GM18873 (cell line): ENCODE measurements at regions not wholly inside any gene's neighbourhood (a gene's known extent, or its start where the extent isn't known, plus 50 kb on each side); places are given as distances from the start of the nearest gene placed in this dataset.

Source experiments
- ATAC-seq: cut with Tn5 transposase; IDR thresholded peaks from one replicate; pipeline ENCODE4 v1.9.1; 2021; ENCODE audit warnings: mild to moderate bottlenecking, moderate library complexity, moderate number of reproducible peaks; ENCODE audit not compliant: unreplicated experiment, low FRiP score

DNA sequence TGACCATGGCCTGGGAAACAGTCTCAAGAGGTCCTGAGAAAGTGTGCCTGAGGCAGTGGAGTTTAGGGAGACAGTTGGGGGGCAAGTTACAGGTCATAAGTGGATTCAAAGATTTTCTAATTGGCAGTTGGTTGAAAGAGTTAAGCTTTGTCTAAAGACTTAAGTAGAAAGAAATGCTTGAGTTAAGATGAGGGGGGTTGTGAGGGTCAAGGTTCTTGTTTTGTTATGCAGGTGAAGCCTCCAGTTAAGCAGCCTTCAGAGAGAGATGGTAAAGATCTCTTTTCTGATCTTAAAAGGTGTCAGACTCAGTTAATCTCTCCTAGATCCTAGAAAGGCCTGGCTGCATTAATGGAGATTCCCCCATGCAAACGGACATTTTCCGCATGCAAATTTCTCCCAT is 356.3 kb upstream of the C2CD4B start:
- ATAC-seq = no peak

DNA sequence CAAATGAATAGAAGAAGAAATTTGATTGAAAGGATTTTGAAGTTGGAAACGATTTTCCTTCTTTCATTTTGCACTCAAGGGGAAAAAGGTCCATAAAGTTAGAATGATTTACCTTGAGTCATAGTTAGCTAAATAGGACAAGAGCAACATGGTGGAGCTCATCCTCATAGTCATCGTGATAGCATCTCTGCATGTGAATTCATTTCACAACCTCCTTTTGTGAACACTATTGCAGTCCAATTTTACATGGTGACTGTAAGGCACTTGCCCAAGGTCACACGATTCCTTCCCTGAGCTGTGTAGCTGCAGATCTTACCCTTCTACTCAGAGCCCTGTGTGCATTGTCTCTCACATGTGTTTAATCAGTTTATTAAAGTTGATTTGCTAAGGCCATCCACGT is 359.8 kb upstream of the C2CD4B start:
- ATAC-seq = no peak

DNA sequence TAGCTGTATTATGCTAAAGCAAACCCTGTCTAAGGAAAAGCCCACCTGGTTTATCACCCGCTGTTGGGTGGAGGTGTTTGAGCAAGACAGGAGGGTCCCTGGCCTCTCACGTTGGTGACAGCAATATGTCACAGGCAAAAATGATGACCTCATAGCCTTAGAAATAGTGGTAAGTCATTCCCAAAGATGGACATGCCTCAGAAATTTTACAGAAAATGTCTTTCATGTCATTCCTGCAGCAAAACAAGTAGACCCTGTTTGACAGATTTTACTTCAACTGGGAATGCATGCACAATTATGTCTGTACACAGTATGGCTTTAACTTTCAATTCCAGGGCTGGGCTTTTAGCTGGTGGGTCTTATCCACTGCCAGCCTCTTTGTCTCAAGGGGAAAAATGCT is 362.3 kb upstream of the C2CD4B start:
- ATAC-seq = no peak

DNA sequence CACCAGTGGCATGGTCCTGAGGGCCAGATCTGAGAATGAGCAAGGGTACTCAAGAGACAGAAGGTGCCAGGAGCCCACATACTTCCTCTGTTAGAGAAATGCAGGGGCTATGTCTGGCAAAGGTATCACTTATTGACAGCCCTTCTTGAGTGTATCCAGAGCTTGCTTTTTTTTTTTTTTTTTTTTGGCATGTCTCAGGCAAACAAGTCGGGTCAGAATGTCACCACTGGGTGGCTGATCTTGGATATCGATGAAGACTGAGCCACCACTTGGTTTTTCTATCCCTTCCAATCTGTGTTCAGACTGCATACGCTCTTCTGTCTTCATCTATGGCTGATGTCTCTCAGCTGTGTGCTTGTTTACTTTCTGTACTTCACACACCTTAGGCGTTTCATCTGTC is 363.4 kb upstream of the C2CD4B start:
- ATAC-seq = no peak

DNA sequence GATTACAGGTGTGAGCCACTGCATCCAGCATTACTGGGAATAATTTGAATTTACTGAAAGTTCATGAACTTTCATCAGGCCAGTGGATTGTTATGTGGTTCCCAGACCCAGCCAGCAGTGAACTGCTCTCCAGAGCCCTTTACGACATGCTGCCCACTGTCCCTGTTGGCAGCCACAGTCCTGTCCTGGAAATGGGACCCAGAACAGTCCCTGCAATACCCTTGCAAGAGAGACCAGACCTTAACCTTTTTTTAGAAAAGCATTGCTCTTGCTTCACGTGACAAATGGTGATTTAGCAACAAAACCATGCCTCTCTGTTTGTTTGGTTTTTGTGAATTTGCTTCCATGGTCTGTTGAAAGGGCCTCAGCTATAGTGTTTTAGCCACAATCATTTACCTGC is 367.3 kb upstream of the C2CD4B start:
- no peak for ATAC-seq

DNA sequence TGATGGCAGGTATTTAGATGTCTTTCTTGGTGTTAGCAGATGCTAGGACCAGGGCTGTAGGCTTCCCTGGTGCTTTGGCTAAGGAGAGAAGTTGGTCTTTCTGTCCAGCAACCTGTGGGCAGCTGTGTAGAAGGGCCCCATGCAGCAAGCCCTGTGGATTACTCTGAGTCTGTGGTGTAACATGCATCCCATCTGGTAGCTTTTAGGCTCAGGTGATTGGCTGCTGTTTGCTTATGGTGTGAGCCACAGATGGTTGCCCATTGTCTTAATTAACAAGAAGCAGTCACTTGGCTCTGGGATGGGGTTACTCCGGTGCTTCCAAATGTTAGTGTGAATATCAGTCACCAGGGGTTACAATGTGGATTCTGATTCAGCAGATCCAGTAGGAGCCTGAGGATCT is 368.6 kb upstream of the C2CD4B start:
- ATAC-seq = no peak

DNA sequence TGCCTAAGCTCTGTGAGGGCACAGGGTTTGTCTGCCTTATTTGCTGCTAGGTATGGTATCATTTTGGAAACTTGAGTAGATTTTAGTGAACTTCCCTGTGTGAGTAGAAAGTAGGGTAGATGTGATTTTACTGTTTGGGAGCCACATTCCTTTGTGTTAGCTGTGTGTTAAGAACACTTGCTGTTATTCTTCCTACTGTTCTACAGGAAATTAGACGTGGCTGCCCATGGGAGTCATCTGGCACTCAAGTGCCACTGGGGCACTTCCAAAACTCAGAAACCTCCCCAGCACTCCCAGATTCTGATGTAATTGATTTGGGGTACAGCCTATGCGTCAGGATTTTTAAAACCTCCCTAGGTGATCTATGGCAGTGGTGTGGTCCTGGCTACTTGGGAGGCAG is 369.9 kb upstream of the C2CD4B start:
- ATAC-seq = no peak

DNA sequence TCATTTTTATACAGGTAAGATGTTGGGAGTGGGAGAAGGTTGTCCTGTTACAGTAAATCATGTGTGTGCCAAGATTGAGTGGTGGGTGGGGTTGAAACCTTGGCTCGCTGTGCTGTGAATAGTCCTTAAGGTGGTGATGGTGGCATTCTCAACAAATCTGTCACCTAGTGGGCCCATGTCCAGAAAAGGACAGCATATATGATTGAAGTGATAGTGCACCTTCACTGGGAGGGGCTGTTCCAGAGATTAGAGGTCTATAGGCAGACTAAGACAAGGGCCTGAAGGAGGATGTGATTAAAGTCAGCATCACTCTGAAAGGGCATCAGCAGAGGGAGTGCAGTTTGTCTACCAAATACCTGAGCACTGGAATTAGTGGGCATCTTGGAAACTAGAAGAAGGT is 374.2 kb upstream of the C2CD4B start:
- no peak for ATAC-seq

DNA sequence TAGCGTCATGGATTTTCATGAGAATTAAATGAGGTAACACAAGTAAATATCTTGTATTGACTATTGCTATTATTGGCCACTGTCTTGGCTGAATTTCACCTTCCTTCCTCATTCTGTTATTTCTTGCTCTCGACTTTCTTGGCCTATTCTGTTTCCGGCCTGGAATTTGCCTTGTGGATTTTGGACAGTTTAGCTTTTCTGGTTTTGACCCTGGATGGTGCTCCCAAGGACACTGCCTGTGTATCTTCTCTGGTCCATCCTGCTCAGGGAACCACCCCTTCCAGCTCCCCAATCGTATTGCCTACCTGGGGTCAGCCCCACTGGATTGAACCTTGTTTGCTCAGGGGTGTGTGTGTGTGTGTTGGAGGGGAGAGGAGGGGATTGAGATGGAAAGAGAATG is 376.2 kb upstream of the C2CD4B start:
- ATAC-seq = no peak

DNA sequence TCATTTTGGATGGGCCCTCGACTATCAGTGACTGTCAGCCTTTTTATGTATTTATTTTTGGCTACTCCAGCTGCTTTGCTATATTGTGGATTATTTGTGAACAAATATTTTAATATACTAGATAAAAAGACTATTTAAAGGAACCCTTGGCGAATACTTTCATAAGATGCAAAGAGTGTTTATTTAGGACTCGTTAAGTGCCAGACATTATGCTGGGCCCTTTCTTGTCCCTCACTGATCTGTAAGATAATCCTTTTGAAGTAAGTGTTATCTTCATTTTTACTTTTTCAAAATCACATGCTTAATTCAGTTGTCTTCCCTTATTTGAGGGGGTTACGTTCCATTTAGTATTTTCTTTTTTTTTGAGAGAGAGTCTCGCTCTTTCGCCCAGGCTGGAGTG is 376.8 kb upstream of the C2CD4B start:
- no peak for ATAC-seq

DNA sequence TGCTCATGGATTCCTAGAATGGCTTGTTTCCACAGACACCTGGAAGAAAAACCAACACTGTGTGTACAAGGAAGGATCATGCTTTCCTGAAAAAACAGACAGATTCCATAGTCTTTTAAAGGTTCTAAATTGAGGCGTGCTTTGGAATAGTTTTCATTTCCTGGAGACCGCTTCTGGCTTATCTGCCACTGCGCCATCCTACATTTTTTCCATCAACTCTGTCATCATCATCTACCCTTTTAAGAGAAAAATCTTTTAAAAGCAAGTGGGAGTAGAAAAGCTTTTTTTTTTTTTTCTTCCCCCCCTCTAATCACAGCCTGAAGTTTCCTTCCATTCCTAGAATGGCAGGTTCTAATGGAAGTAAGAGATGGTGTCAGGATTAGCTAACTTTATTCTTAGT is 379.4 kb upstream of the C2CD4B start:
- ATAC-seq = no peak

DNA sequence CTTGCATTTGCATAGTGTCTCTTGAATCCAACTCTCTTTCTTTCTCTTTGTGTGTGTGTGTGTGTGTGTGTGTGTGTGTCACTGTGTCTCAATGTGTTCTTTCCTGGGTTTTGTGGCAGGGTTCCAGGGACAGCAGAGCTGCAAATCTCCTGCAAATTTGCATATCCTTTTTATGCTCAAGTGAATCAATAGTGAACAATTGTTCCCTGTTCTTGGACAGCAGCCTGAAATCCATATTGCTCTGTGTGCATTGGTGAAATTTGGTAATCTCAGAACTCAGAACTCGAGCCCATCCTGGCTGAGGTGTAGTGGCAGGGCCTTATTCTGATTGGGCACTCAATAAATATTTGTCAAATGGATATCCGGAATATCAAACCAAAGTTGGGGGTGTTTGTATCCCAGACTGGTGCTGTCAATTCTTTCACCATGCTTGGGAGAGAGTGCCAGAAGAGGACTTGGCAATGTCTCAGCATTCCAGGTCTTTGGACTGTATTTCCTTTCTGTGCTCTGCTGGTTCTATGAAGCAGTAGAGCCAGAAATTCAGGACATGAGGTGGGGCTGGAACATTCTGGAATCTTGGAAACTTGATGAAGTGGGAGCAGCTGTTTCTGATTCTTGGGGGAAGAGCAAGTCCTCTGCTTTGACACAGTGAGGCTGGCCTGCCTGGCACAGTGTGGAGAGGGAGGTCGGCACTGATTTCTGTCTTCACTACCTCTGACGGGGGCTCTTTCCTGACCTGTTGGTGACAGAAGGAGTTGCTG is 380.6 kb upstream of the C2CD4B start:
- ATAC-seq = no peak

DNA sequence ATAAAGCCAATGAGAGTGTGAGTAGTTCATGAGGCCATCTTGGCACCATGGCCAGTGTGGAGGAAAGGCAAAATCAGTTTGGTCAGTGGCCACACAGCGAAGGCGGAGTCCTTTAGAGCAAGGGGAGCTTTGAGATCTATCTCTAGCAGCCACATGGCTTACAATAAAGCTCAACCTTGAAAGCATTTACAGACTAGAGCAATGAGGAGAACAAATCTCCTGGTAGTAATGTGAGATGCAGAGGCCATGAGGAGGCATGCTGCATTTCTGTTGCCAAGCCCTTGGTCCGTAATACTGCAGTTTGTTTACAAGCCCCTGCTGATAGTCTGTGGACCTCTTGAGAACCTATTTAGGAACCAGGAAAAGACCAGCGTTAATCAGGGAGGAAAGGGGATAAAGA is 381.5 kb upstream of the C2CD4B start:
- ATAC-seq = no peak

DNA sequence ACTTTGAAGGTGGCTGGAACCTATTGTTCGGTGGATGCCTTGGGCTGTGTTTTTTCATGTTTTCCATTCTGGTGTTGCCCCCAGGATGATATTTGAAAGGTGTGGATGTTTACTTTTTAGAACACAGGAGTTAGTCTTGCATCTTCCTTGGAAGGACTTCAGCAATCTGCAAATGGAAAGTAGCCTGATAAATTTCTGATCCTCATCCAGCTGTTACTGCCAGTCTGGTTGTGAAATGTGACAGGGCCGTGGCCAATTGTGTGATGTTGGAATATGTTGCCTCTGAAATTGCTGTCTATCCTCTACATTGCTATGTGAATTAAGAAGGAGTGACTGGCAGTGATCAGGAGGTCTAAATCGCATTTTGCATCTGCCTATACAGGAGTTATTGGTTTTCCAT is 382.5 kb upstream of the C2CD4B start:
- ATAC-seq = no peak

DNA sequence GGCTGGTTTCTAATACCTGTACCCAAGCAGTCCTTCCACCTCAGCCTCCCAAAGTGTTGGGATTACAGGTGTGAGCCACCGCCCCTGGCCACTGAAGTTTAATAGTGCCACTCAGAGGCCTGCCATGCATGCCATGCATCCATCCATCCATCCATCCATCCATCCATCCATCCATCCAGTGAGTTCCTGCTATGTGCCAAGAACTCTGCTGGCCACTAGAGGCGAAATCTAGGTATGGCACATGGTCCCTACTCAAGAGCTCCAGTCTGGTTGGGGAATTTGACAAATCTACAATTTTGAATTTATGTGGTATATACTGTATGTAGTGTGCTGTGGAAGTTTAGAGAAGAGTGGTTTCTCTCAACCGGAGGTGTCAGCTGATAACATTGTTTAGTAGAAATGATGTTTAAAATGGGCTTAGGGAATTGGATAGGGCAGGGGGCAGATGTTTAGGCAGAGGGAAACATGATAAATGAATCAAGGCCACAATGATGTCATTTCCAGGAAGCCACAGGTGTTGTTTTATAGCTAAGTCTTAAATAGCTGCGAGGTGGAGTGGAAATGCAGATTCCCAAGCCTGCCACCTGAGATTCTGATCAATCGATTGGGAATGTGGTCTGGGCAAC is 384.4 kb upstream of the C2CD4B start:
- no peak for ATAC-seq

DNA sequence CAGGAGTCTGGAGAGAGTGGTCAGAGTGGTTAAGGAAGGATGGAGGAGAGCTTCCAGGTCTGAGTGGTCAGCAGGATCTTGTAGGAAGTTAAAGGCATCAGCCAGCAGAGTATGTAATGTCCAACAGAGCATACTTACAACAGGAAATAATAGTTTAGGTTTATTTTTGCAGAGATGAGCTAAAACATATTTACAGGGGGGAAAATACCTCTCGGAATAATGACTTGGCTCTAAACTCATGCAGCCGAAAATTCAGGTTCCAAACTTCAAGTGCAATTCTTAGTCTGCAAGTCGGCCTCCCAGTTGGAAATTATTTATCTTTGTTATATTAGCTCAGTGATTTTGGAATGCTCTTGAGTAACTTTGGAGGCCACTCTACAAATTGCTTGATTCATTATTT is 385.0 kb upstream of the C2CD4B start:
- no peak for ATAC-seq

DNA sequence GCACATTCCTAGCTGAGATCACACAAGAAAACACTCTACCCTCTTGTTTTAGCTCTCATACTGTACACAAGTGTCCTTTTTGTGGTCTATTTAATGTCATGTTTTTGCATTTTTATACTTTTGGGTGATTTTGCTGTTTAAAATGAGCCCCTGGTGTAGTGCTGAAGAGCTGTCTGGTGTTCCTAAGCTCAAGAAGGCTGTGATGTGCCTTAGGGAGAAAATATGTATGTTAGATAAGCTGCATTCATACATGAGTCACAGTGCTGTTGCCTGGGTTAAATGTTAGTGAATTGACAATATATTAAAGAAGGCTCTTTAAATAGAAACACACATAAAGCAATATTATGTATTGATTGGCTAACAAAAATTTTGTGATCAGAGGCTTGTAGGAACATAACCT is 387.4 kb upstream of the C2CD4B start:
- no peak for ATAC-seq

DNA sequence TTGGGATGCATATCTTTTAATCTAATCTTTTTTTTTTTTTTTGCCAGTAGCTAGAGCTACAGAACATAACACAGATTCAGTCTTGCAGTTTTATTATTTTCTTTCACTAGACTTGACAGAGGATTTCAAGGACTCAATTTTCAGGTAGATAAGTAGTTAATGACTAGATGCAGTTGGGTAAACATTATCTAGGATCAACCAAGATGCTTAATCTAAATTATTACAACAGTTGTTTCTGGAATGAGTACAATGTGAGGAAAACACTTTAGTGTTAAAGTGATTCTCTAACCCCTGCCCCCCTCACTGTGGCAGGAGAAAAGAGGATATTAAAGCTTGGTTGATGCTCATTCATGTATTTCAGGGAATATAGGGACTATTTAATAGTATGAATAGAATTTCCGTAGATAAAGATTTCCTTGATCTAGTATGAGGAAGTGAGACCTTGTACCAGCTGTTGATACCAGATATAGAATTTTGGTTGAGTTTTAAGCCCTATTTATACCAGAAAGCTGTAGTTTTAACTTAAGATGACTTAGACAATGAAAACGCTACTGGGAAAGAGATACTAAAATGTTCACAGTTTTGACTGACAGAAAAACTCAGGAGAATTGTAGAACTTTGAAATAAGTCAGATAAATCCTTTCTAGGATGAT is 389.0 kb upstream of the C2CD4B start:
- no peak for ATAC-seq

DNA sequence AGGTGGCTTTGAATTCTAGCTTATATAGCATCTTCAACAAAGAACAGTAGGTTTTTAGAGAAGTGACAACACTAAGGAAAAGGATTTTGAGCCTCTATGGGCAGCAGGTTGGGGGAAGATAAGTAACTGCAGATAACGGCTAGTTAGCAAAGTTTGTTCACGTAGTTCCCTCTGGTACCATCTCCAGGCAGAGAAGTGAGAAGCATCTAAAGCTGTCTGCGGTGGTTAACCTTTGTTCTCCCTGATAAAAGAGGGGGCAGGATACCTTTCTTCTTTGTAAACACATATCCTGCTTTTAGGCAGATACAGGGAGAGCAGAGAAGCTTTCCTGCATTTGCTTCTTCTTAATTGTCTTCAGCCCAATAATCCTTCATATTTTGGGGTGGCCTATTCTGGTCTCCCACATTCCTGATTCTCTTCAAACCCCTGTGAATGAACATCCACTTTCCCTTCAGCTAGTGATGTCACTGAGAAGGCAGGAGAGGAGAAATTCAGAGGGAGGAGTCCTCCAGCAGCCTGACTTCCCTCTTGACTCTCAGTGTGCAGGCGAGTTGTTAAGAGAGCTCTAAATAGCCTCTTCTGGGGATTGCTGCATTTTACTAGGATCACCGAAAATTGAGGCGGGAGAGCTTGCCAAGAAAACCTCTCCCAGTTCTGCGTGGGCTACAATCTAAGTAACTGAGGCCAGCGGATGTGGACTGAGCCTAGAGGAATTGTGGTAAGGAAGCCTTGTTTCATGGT is 393.7 kb upstream of the C2CD4B start:
- ATAC-seq = no peak

DNA sequence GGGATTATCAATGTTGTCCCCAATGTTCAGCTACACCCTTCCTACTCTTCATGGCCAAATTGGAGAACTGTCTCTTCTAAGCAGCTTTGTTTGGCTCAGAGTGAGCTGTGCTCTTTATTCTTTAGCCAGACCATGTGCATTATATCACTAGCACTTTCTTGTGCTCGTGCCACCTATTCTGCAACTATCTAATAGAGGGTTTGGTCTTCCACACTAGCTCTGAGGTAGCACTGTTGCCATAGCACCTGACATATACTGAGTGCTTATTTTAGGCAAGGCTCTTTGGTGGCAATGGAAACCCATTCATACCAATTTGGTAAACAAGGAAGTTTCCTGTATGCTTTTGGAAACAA is 394.3 kb upstream of the C2CD4B start:
- no peak for ATAC-seq

DNA sequence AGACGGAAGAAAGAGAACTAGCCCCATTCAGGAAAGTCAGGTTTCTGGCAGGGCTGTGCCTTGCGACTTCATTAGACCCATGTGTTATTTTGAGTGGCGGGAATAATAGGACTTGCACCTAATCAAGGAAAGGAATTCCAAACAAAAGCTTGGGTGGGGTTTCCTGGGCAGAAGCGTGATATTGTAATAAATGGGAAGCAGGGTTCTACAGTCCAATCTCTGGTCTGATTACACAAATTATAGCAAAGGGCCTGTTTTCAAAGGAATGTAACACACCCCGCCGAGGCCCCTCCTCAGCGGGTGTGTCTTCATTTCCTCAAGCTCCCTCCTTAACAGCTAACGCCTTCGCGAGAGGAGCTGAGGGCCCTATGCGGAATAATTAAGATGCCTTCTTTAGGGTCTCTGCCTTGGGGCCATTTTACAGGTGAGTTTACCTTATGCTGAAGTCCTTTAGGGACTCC is 396.0 kb upstream of the C2CD4B start:
- no peak for ATAC-seq
